ENCODE measurements at regions not wholly inside any gene's neighbourhood (a gene's known extent, or its start where the extent isn't known, plus 50 kb on each side); places are given as distances from the start of the nearest gene placed in this dataset.
"Not testable (repeated sequence)": the region's sequence is repeated elsewhere in the genome, so short reads cannot be mapped to it uniquely, and the experiment has no call there.

DNA sequence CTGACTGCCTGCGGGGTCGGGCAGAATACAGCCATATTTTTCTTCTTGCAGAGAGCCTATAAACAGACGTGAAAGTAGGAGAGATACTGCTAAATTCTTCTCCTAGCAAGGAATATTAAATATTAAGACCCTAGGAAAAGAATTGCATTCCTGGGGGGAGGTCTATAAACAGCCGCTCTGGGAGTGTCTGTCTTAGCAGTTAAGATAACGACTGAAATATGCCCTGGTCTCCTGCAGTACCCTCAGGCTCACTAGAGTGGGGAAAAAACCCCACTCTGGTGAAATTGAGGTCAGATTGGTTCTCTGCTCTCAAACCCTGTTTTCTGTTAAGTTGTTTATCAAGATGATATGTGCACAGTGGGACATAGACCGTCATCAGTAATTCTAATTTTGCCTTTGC, 85.3 kb upstream of the IMPG1 start:
- not testable (repeated sequence) for TF ChIP-seq POLR2A (IDR thresholded peaks at IDR 0.05; ENCODE audit: borderline replicate concordance, extremely low read depth, insufficient read depth, insufficient read length); EZH2 (IDR thresholded peaks at IDR 0.05); CEBPB (IDR thresholded peaks at IDR 0.05; ENCODE audit: low read depth); POLR2AphosphoS5 (IDR thresholded peaks at IDR 0.05; ENCODE audit: low read depth, low read length); SP1 (IDR thresholded peaks at IDR 0.05; ENCODE audit: low read depth); SRF (IDR thresholded peaks at IDR 0.05; ENCODE audit: low read depth); ZNF274 (IDR thresholded peaks at IDR 0.05; ENCODE audit: low read depth, low read length); JUND (IDR thresholded peaks at IDR 0.05); SIN3A (IDR thresholded peaks at IDR 0.05; ENCODE audit: low read depth)
- TF ChIP-seq, protein P1, sequence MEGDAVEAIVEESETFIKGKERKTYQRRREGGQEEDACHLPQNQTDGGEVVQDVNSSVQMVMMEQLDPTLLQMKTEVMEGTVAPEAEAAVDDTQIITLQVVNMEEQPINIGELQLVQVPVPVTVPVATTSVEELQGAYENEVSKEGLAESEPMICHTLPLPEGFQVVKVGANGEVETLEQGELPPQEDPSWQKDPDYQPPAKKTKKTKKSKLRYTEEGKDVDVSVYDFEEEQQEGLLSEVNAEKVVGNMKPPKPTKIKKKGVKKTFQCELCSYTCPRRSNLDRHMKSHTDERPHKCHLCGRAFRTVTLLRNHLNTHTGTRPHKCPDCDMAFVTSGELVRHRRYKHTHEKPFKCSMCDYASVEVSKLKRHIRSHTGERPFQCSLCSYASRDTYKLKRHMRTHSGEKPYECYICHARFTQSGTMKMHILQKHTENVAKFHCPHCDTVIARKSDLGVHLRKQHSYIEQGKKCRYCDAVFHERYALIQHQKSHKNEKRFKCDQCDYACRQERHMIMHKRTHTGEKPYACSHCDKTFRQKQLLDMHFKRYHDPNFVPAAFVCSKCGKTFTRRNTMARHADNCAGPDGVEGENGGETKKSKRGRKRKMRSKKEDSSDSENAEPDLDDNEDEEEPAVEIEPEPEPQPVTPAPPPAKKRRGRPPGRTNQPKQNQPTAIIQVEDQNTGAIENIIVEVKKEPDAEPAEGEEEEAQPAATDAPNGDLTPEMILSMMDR (IDR thresholded peaks at IDR 0.05 in 2 of 3, conservative IDR thresholded peaks at IDR 0.05 in 1 of 3; ENCODE audit: borderline replicate concordance in 1 of 3, insufficient read depth in 1 of 3, low read depth in 2 of 3, low read length in 2 of 3) = not testable (repeated sequence)
- TF ChIP-seq, protein P2, sequence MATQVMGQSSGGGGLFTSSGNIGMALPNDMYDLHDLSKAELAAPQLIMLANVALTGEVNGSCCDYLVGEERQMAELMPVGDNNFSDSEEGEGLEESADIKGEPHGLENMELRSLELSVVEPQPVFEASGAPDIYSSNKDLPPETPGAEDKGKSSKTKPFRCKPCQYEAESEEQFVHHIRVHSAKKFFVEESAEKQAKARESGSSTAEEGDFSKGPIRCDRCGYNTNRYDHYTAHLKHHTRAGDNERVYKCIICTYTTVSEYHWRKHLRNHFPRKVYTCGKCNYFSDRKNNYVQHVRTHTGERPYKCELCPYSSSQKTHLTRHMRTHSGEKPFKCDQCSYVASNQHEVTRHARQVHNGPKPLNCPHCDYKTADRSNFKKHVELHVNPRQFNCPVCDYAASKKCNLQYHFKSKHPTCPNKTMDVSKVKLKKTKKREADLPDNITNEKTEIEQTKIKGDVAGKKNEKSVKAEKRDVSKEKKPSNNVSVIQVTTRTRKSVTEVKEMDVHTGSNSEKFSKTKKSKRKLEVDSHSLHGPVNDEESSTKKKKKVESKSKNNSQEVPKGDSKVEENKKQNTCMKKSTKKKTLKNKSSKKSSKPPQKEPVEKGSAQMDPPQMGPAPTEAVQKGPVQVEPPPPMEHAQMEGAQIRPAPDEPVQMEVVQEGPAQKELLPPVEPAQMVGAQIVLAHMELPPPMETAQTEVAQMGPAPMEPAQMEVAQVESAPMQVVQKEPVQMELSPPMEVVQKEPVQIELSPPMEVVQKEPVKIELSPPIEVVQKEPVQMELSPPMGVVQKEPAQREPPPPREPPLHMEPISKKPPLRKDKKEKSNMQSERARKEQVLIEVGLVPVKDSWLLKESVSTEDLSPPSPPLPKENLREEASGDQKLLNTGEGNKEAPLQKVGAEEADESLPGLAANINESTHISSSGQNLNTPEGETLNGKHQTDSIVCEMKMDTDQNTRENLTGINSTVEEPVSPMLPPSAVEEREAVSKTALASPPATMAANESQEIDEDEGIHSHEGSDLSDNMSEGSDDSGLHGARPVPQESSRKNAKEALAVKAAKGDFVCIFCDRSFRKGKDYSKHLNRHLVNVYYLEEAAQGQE (IDR thresholded peaks at IDR 0.05; ENCODE audit: low read depth) = not testable (repeated sequence)

Measured in HCT116 (cell line).